ENCODE measurements at regions not wholly inside any gene's neighbourhood (a gene's known extent, or its start where the extent isn't known, plus 50 kb on each side); places are given as distances from the start of the nearest gene placed in this dataset.

DNA sequence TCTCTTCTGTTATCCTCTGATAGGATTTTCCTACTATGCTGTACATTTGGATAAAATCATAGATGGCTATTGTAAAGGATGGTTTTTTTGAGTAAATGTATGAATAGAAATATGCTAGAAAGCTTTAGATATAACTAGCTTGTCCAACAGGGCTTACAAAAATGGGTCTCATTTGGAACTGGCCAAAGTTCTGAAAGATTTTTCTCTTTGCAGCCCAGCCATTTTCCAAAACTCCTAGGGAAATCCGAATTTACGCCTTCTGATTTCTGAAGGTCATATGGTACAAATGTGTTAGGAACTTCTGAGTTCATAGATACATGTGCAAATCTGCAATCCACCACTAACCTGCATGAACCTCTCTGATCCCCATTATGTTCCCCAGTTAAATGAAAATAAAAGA lies 603.9 kb upstream of the C9orf72 start:
- TF ChIP-seq, protein P1, sequence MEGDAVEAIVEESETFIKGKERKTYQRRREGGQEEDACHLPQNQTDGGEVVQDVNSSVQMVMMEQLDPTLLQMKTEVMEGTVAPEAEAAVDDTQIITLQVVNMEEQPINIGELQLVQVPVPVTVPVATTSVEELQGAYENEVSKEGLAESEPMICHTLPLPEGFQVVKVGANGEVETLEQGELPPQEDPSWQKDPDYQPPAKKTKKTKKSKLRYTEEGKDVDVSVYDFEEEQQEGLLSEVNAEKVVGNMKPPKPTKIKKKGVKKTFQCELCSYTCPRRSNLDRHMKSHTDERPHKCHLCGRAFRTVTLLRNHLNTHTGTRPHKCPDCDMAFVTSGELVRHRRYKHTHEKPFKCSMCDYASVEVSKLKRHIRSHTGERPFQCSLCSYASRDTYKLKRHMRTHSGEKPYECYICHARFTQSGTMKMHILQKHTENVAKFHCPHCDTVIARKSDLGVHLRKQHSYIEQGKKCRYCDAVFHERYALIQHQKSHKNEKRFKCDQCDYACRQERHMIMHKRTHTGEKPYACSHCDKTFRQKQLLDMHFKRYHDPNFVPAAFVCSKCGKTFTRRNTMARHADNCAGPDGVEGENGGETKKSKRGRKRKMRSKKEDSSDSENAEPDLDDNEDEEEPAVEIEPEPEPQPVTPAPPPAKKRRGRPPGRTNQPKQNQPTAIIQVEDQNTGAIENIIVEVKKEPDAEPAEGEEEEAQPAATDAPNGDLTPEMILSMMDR (IDR thresholded peaks at IDR 0.05) = no peak
- no peak for TF ChIP-seq POLR2A (IDR thresholded peaks at IDR 0.05)

Measured in testis (tissue), 2 donors.